ENCODE measurements at regions not wholly inside any gene's neighbourhood (a gene's known extent, or its start where the extent isn't known, plus 50 kb on each side); places are given as distances from the start of the nearest gene placed in this dataset.

DNA sequence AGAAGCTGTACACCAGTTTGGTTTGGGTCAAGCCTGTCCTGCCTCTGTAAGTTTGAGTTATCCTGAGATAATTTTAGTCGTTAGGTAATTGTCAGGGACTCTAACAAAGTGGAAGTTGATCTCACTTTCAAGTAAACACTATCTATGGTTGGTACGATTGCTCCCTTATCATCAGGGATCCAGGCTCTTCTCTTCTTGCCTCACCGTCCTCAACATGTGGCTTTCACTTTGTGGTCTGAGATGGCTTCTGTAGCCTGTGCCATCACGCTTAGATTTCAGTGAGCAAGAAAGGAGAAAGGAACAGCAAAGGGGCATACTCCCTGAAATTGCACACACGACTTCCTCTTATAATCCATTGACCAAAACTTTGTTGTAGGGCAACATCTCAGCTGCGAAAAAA is 115.6 kb downstream of the CTAGE1 start (continued):
- TF ChIP-seq CTCF (IDR thresholded peaks at IDR 0.05; ENCODE audit: low read depth, low read length, missing input control) (no peak), HNF4A (conservative IDR thresholded peaks at IDR 0.05) (no peak), EGR1 (IDR thresholded peaks at IDR 0.05; ENCODE audit: low read depth in 2 of 2) (no peak), YY1 (IDR thresholded peaks at IDR 0.05) (no peak)

- H3K27ac ChIP-seq (ENCODE audit: low read depth in 1 of 2, low read length in 2 of 2), result no peak overlapping the region
- no peak overlapping the region for H3K4me3 ChIP-seq (ENCODE audit: low read depth in 1 of 3, low read length in 3 of 3)
- no peaks in the 10 kb centered on the region for H3K9me3 ChIP-seq (ENCODE audit: control insufficient read depth in 4 of 4, low read length in 3 of 4)
- H3K27me3 ChIP-seq (ENCODE audit: control insufficient read depth in 4 of 4, insufficient read depth in 4 of 4, low read length in 3 of 4), result no peaks in the 10 kb centered on the region
- no peaks in the 10 kb centered on the region for H3K36me3 ChIP-seq (ENCODE audit: control insufficient read depth in 4 of 4, insufficient read depth in 3 of 4, low read depth in 1 of 4, low read length in 3 of 4)
- no peaks in the 10 kb centered on the region for H3K4me1 ChIP-seq (ENCODE audit: control insufficient read depth in 4 of 4, insufficient read depth in 4 of 4, low read length in 3 of 4)
- DNase-seq (ENCODE audit: low spot score), result no peak
- WGBS, result 64% methylated on average over 10 of the region's 10 CpGs
- no peak overlapping the region for H3K9ac ChIP-seq (ENCODE audit: low read depth in 1 of 2, low read length in 2 of 2)
- TF ChIP-seq GABPA (IDR thresholded peaks at IDR 0.05 in 1 of 2, conservative IDR thresholded peaks at IDR 0.05 in 1 of 2) (no peak), ATF3 (IDR thresholded peaks at IDR 0.05) (no peak), RAD21 (IDR thresholded peaks at IDR 0.05) (no peak), RXRA (IDR thresholded peaks at IDR 0.05) (no peak), SP1 (IDR thresholded peaks at IDR 0.05) (no peak), NR2F2 (IDR thresholded peaks at IDR 0.05) (no peak), FOXA2 (IDR thresholded peaks at IDR 0.05) (no peak), ZBTB33 (IDR thresholded peaks at IDR 0.05) (no peak), HNF4G (IDR thresholded peaks at IDR 0.05) (no peak), HNF4A (conservative IDR thresholded peaks at IDR 0.05) (no peak), MAX (IDR thresholded peaks at IDR 0.05) (no peak)
Observed at GRCh38 chr18:22300665-22301636, 116.8 kb downstream of the CTAGE1 start.

- Histone ChIP-seq H3K4me1 (ENCODE audit: control insufficient read depth in 4 of 4, insufficient read depth in 4 of 4, low read length in 3 of 4) (no peaks in the 10 kb centered on the region), H3K9me3 (ENCODE audit: control insufficient read depth in 4 of 4, low read length in 3 of 4) (no peaks in the 10 kb centered on the region), H3K27me3 (ENCODE audit: control insufficient read depth in 4 of 4, insufficient read depth in 4 of 4, low read length in 3 of 4) (no peaks in the 10 kb centered on the region), H3K9ac (ENCODE audit: low read depth in 1 of 2, low read length in 2 of 2) (no peak overlapping the region), H3K4me3 (ENCODE audit: low read depth in 1 of 3, low read length in 3 of 3) (no peak overlapping the region), H3K27ac (ENCODE audit: low read depth in 1 of 2, low read length in 2 of 2) (no peak overlapping the region), H3K36me3 (ENCODE audit: control insufficient read depth in 4 of 4, insufficient read depth in 3 of 4, low read depth in 1 of 4, low read length in 3 of 4) (no peaks in the 10 kb centered on the region)
- no peak for DNase-seq (ENCODE audit: low spot score)
- no peak for TF ChIP-seq CTCF (IDR thresholded peaks at IDR 0.05; ENCODE audit: low read depth, low read length, missing input control)
- TF ChIP-seq EGR1 (IDR thresholded peaks at IDR 0.05; ENCODE audit: low read depth in 2 of 2), result no peak
- no peak for TF ChIP-seq ZBTB33 (IDR thresholded peaks at IDR 0.05)
- no peak for TF ChIP-seq JUND (IDR thresholded peaks at IDR 0.05)
- TF ChIP-seq, protein P1, sequence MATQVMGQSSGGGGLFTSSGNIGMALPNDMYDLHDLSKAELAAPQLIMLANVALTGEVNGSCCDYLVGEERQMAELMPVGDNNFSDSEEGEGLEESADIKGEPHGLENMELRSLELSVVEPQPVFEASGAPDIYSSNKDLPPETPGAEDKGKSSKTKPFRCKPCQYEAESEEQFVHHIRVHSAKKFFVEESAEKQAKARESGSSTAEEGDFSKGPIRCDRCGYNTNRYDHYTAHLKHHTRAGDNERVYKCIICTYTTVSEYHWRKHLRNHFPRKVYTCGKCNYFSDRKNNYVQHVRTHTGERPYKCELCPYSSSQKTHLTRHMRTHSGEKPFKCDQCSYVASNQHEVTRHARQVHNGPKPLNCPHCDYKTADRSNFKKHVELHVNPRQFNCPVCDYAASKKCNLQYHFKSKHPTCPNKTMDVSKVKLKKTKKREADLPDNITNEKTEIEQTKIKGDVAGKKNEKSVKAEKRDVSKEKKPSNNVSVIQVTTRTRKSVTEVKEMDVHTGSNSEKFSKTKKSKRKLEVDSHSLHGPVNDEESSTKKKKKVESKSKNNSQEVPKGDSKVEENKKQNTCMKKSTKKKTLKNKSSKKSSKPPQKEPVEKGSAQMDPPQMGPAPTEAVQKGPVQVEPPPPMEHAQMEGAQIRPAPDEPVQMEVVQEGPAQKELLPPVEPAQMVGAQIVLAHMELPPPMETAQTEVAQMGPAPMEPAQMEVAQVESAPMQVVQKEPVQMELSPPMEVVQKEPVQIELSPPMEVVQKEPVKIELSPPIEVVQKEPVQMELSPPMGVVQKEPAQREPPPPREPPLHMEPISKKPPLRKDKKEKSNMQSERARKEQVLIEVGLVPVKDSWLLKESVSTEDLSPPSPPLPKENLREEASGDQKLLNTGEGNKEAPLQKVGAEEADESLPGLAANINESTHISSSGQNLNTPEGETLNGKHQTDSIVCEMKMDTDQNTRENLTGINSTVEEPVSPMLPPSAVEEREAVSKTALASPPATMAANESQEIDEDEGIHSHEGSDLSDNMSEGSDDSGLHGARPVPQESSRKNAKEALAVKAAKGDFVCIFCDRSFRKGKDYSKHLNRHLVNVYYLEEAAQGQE (IDR thresholded peaks at IDR 0.05), result no peak
- TF ChIP-seq HNF4A (conservative IDR thresholded peaks at IDR 0.05), result no peak
- no peak for TF ChIP-seq RXRA (IDR thresholded peaks at IDR 0.05)
- TF ChIP-seq HNF4G (IDR thresholded peaks at IDR 0.05), result no peak
- 93% methylated on average over 3 of the region's 3 CpGs for WGBS
Observed at GRCh38 chr18:22297008-22297407, 120.7 kb downstream of the CTAGE1 start.

Measured in liver (tissue), 8 donors.